Right forelimb (tissue), 1 donor: ENCODE measurements at regions not wholly inside any gene's neighbourhood (a gene's known extent, or its start where the extent isn't known, plus 50 kb on each side); places are given as distances from the start of the nearest gene placed in this dataset.
"Not testable (repeated sequence)": the region's sequence is repeated elsewhere in the genome, so short reads cannot be mapped to it uniquely, and the experiment has no call there.

Experiments used
- DNase-seq: peaks from one replicate; pipeline ENCODE4 v3.0.0-alpha.2; 2018

- no peak for DNase-seq
These were observed 77.8 kb upstream of the TBC1D5 start for GRCh38 chr3:17820275-17820674.

DNA sequence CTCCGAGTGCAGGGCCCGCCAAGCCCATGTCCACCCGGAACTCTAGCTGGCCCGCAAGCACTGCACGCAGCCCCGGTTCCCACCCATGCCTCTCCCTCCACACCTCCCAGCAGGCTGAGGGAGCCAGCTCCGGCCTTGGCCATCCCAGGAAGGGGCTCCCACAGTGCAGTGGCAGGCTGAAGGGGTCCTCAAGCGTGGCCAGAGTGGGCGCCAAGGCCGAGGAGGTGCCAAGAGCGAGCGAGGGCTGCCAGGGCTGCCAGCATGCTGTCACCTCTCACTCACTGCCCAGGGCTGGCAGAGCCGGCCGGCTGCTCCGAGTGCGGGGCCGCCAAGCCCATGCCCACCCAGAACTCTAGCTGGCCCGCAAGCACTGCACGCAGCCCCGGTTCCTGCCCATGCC lies 75.5 kb upstream of the TBC1D5 start:
- DNase-seq = not testable (repeated sequence)

DNA sequence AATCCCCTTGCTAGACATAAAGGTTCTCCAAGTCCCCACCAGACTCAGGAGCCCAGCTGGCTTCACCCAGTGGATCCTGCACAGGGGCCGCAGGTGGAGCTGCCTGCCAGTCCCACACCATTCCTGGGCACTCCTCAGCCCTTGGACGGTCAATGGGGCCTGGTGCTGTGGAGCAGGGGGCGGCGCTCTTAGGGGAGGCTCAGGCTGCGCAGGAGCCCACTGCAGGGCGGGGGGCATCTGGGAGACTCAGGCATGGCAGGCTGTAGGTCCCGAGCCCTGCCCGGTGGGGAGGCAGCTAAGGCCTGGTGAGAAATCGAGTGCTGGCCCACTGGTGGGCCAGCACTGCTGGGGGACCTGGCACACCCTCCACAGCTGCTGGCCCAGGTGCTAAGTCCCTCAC lies 75.1 kb upstream of the TBC1D5 start:
- no peak for DNase-seq

DNA sequence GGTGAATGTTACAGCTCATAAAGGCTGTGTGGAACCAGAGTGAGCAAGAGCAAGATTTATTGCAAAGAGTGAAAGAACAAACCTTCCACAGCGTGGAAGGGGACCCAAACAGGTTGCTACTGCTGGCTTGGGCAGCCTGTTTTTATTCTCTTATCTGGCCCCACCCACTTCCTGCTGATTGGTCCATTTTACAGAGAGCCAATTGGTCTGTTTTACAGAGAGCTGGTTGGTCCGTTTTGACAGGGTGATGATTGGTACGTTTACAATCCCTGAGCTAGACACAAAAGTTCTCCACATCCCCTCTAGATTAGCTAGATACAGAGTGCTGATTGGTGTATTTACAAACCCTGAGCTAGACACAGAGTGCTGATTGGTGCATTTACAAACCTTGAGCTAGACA lies 74.4 kb upstream of the TBC1D5 start:
- DNase-seq = not testable (repeated sequence)

DNA sequence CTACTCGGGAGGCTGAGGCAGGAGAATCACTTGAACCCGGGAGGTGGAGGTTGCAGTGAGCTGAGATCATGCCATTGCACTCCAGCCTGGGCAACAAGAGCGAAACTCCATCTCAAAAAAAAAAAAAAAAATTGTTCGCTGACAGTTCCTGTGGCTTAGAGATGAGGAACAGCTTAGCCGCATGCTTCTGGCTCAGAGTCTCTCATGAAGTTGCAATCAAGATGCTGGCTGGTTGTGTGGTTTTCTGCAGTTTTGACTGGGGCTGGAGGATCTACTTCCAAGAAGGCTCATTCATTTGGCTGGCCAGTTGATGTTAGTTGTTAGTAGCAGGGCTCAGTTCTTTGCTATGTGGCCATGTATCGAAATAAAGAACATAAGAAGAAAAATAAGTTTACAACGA lies 69.9 kb upstream of the TBC1D5 start:
- DNase-seq = not testable (repeated sequence)

DNA sequence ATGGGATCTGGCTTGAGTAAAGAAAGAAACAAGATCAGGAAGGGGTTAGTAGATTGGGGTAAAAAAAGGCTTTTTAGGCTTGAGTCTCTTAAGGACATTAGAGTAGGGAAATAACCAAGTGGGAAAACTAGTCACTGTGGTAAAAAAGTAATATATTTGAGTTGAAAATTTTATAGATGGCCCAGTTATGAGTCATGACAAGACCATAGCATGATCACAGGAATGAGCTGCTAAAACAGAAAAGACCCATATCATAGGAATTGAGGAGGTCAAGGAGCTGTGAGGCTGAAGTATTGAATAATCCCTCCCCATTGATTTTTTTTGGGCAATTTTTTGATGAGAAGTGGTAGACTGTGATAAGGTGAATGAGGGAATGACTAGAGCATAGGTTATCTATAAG lies 69.2 kb upstream of the TBC1D5 start:
- DNase-seq = no peak

GRCh38 chr3:17810759-17811158 lies 68.3 kb upstream of the TBC1D5 start:
- DNase-seq = no peak

- no peak for DNase-seq
These were observed 66.6 kb upstream of the TBC1D5 start for GRCh38 chr3:17808994-17809393.

GRCh38 chr3:17806876-17807275 lies 64.4 kb upstream of the TBC1D5 start:
- no peak for DNase-seq

- DNase-seq = no peak
These were observed 63.8 kb upstream of the TBC1D5 start for GRCh38 chr3:17806201-17806600.

GRCh38 chr3:17805461-17805940 lies 63.1 kb upstream of the TBC1D5 start:
- DNase-seq = no peak

DNA sequence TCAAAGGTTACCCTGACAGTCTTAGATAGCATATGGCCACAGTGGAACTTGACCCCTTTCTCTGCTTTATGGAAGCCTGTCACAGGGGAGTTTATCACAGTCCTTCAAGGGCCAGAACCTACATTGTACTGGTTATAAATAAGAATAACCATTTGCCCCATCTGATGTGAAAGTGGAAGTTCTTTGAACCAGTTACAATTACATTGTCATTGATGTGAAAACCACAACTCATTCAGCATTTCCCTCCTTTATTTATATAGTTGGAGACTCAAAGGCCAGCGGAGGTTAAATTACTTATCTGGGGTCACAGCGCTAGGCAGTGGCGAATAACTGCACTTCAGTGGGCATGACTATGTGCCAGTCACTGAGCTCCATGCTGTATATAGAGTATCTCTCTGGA lies 60.5 kb upstream of the TBC1D5 start:
- no peak for DNase-seq

GRCh38 chr3:17801131-17801530 lies 58.7 kb upstream of the TBC1D5 start:
- no peak for DNase-seq

- no peak for DNase-seq
These were observed 57.8 kb upstream of the TBC1D5 start for GRCh38 chr3:17800232-17800631.

- no peak for DNase-seq
These were observed 56.9 kb upstream of the TBC1D5 start for GRCh38 chr3:17799312-17799711.

GRCh38 chr3:17798000-17798399 lies 55.6 kb upstream of the TBC1D5 start:
- DNase-seq = no peak

GRCh38 chr3:17795711-17796110 lies 53.3 kb upstream of the TBC1D5 start:
- no peak for DNase-seq

GRCh38 chr3:17795280-17795679 lies 52.8 kb upstream of the TBC1D5 start:
- no peak for DNase-seq

GRCh38 chr3:17793542-17794195 lies 51.2 kb upstream of the TBC1D5 start:
- DNase-seq = no peak
